NCI-H1092 (cell line): ENCODE measurements at regions not wholly inside any gene's neighbourhood (a gene's known extent, or its start where the extent isn't known, plus 50 kb on each side); places are given as distances from the start of the nearest gene placed in this dataset.
"Not testable (repeated sequence)": the region's sequence is repeated elsewhere in the genome, so short reads cannot be mapped to it uniquely, and the experiment has no call there.

Experiments
- DNase-seq: peaks from one replicate; lab custom pipeline; 2025; lab: John Stamatoyannopoulos, UW

DNA sequence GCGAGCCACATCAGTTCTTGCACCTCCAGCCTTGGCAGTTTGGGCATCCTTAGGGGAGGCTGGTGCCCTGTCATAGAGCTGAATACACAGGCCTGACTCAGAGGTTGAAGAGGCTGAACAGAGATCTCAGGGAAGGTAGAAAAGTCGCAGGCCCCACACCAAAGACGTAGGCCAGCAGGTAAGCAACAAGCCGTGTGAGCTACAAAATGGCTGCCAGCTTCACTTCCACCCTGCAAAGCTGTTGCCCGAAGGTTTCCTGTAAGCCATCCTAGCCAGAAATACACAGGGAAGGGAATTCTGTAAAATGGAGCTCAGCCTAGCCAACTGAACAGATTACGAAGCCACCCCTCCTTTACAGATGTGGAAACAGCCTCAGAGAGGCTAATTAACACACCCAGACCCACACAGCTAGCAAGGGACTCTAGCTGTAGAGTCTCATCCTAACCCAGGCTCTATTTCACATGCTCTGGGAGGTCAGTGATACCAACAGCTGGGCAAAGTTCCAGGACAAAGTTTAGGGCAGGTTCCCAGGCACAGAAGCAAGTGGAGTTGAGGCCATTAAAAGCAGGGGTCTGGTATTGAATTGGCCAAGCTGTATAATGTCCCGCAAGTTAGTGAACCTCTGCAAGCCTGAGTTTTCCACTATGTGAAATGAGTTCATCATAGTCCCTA, 66.3 kb upstream of the RASGRF1 start:
- DNase-seq: no peak

DNA sequence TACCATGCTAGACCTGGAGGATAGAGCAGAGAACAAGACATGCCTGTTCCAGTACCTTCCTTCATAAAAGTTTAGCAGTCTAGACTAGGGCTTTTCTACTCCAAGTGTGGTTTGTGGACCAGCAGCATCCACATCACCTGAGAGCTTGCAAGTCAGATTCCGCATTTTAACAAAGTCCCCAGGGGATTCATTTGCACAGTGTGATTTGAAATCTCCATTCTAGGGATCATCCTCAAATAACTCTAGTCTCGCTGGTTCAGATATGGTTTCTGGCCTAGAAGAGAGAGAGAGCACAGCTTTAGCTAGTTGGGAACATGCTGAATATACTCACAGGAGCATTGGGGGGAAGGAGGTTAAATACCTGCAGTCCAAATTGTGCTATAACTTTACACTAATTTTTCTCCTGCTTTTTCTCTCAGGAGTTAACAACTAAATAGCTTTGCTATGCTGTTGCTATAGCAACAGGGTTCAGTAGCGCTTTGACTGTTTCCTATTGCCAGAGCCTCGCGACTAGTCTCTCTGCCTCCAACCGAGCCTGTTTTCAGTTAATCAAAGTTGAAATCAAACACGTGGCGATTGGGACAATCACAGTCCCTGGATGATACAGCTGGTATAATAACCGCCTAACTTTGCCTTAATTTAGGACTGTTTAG, 64.0 kb upstream of the RASGRF1 start:
- DNase-seq: no peak

DNA sequence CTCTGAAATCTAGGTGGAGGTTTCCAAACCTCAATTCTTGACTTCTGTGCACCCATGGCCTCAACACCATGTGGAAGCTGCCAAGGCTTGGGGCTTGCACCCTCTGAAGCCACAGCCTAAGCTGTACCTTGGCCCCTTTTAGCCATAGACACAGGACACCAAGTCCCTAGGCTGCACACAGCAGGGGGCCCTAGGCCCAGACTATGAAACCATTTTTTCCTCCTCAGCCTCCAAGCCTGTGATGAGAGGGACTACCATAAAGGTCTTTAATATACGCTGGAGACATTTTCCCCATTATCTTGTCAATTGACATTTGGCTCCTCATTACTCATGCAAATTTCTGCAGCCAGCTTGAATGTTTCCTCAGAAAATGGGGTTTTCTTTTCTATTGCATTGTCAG, 53.7 kb upstream of the RASGRF1 start:
- not testable (repeated sequence) for DNase-seq

DNA sequence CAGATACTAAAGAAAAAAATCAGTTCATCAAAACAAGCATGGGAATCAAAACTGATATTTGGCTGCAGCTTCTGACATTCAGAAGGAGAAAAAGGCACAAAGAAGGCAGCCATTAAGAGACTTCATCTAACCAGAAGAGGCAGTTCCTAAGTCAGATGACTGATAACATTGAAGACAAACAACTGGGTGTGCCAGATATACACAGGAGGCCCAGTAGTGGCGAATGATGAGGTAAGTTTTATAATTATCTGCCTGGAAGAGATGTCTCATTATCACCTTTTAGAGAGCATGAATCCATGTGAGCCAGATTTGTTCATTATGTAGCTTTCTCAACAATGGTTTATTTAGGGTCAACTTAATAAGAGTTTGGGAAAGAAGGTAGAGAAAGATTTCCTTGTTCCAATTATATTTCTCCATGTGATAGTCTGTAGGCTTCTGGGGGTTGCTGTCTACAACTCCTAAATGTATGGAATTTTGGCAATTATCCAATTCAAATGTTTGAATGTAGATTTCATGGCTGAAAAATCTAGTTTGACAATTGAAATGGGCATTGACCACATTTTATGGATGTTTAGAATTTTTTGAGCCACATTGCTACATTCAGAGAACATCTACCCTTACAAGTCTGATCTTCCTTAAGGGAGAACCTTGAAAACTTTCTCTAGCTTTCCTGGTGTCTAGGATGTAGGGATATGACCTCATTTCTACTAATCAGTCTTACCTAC, 50.4 kb upstream of the RASGRF1 start:
- no peak for DNase-seq
